ENCODE measurements at regions not wholly inside any gene's neighbourhood (a gene's known extent, or its start where the extent isn't known, plus 50 kb on each side); places are given as distances from the start of the nearest gene placed in this dataset.

DNA sequence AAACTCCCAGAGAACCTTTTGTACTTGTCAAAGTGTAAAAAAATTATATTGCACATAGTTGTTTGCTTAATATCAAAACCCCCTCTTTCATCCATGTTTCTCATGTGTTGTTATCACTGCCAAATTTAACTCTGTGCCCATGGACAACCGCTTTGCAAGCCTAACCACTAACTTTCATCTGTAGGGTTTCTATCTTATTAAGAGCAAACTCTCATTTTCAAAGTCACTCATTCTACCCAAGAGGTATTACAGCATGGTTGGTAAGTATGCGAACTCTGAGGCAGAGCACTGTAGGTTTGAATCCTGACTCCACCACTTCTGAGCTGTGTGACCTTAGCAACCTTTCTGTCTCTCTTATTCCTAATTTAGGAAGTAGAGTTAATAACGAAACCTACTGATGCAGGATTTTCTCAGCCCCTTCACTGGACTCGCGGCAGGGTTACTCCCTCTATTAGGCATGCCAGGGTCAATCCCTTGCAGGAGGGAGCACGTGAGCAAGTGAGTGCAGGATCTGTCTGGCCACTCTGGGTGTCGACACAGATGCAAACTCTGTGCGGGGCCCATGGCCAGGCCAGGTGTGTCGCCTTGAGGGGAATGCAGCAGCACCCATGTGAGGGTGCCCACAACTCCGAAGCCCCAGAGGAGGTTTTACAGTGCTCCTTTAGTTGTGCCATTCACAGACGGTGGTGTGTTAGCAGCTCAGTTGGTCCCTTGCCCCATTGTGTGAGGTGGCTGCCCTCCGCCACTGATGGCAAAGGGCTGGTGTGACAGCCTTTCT is 361.5 kb upstream of the ADGRL2 start:
- TF ChIP-seq EZH2 (IDR thresholded peaks at IDR 0.05; ENCODE audit: insufficient read depth, poor library complexity, severe bottlenecking) (no peak), EZH2phosphoT487 (IDR thresholded peaks at IDR 0.05; ENCODE audit: insufficient read depth, low read depth) (no peak)

Measured in GM23248 (cell line).